H1 (cell line): ENCODE measurements at regions not wholly inside any gene's neighbourhood (a gene's known extent, or its start where the extent isn't known, plus 50 kb on each side); places are given as distances from the start of the nearest gene placed in this dataset.

ENCODE experiments used
- CTCF ChIA-PET: fragments of 300-600 bp; sonication (Branson Sonifier 250); formaldehyde crosslinking; loops from one replicate; lab custom pipeline; 2021; ENCODE audit not compliant: partially characterized antibody; lab: Charles Lee
- POLR2A ChIA-PET: fragments of 300-600 bp; sonication (Branson Sonifier 250); formaldehyde crosslinking; loops from one replicate; lab custom pipeline; 2021; ENCODE audit warnings: inconsistent platforms; ENCODE audit not compliant: partially characterized antibody; lab: Charles Lee
- DNase-seq, 2 experiments: peaks; one replicate each; pipeline versions ENCODE4 v3.0.0 to v3.0.0-alpha.2; 2010 to 2022; ENCODE audit warnings: low spot score in 2 of 2, low read depth in 1 of 2, mixed read lengths in 1 of 2
- FAIRE-seq: peaks from 2 replicates; lab custom pipeline; 2011; peaks lifted over from hg19 to GRCh38; lab: Jason Lieb, UNC
- H2AFZ ChIP-seq: 2 replicates; pipeline ENCODE4 v1.8.1; 2012; ENCODE audit warnings: low read length, inconsistent platforms
- H2AK5ac ChIP-seq: 2 replicates; pipeline ENCODE4 v1.6.1; 2013; ENCODE audit warnings: low read depth, low read length
- H2BK120ac ChIP-seq: replicated peaks from 2 replicates; pipeline ENCODE3; 2013; ENCODE audit warnings: low read depth, low read length, inconsistent platforms
- H2BK12ac ChIP-seq: 2 replicates; pipeline ENCODE4 v1.6.1; 2013; ENCODE audit warnings: low read depth, low read length
- H2BK15ac ChIP-seq: 2 replicates; pipeline ENCODE4 v1.6.1; 2013; ENCODE audit warnings: low read length
- H2BK20ac ChIP-seq: 2 replicates; pipeline ENCODE4 v1.6.1; 2013; ENCODE audit warnings: low read length
- H2BK5ac ChIP-seq: 2 replicates; pipeline ENCODE4 v1.6.1; 2013; ENCODE audit warnings: low read depth, low read length
- H3K14ac ChIP-seq: 2 replicates; pipeline ENCODE4 v1.6.1; 2013; ENCODE audit warnings: inconsistent platforms; ENCODE audit not compliant: insufficient read length
- H3K18ac ChIP-seq: 2 replicates; pipeline ENCODE4 v1.6.1; 2013; ENCODE audit warnings: low read length; ENCODE audit errors: extremely low read depth
- H3K23ac ChIP-seq: 2 replicates; pipeline ENCODE4 v1.6.1; 2013; ENCODE audit warnings: inconsistent platforms; ENCODE audit not compliant: insufficient read length
- H3K23me2 ChIP-seq: 2 replicates; pipeline ENCODE4 v1.6.1; 2013; ENCODE audit warnings: low read depth, low read length
- H3K27ac ChIP-seq: 2 replicates; pipeline ENCODE4 v1.6.1; 2011; ENCODE audit warnings: low read depth, low read length, inconsistent platforms
- H3K27me3 ChIP-seq, 4 experiments: replicated peaks in 1 of 4; 1 replicate in 1 of 4; 2 replicates in 3 of 4; pipeline versions ENCODE4 v1.6.1 to v1.8.1; 2011 to 2013; ENCODE audit warnings: low read length in 3 of 4, mild to moderate bottlenecking in 3 of 4, inconsistent platforms in 2 of 4, mixed read lengths in 2 of 4, moderate library complexity in 1 of 4; ENCODE audit not compliant: control insufficient read depth in 3 of 4, insufficient read depth in 3 of 4; ENCODE audit errors: extremely low read depth in 1 of 4
- H3K36me3 ChIP-seq, 4 experiments: 2 replicates each; pipeline versions ENCODE4 v1.6.1 to v1.8.1; 2011 to 2013; ENCODE audit warnings: mild to moderate bottlenecking in 4 of 4, low read length in 3 of 4, moderate library complexity in 2 of 4, control low read depth in 1 of 4, inconsistent platforms in 1 of 4; ENCODE audit not compliant: insufficient read depth in 4 of 4, control insufficient read depth in 2 of 4
- H3K4ac ChIP-seq: replicated peaks from 2 replicates; pipeline ENCODE3; 2013; ENCODE audit warnings: low read length, low read depth, mixed read lengths, inconsistent platforms; ENCODE audit not compliant: insufficient read length
- H3K4me1 ChIP-seq, 4 experiments: replicated peaks in 1 of 4; 1 replicate in 1 of 4; 2 replicates in 3 of 4; pipeline versions ENCODE4 v1.6.1 to v1.8.1; 2011 to 2013; ENCODE audit warnings: low read length in 3 of 4, inconsistent platforms in 2 of 4, mixed read lengths in 1 of 4; ENCODE audit not compliant: insufficient read depth in 4 of 4, control insufficient read depth in 3 of 4
- H3K4me2 ChIP-seq, 2 experiments: 2 replicates each; pipeline versions ENCODE4 v1.6.1 to v1.8.1; 2011 to 2013; ENCODE audit warnings: low read depth in 2 of 2, low read length in 2 of 2, control low read depth in 1 of 2, inconsistent platforms in 1 of 2, mild to moderate bottlenecking in 1 of 2; ENCODE audit not compliant: insufficient read depth in 1 of 2
- H3K4me3 ChIP-seq, 4 experiments: fragments of 200-600, 300-600 bp in 1 of 4; sonication (generic), shearing (Covaris generic), sonication (Bioruptor Twin) in 1 of 4; 2 replicates each; pipeline versions ENCODE4 v1.5.1 to v1.8.1; 2011 to 2016; ENCODE audit warnings: low read length in 4 of 4, low read depth in 3 of 4, control low read depth in 2 of 4, inconsistent platforms in 2 of 4, mild to moderate bottlenecking in 2 of 4, mixed read lengths in 1 of 4, moderate library complexity in 1 of 4; ENCODE audit not compliant: insufficient read depth in 2 of 4; ENCODE audit errors: extremely low read depth in 1 of 4
- H3K56ac ChIP-seq: replicated peaks from 2 replicates; pipeline ENCODE3; 2013; ENCODE audit warnings: low read depth, mild to moderate bottlenecking, mixed read lengths, low read length, inconsistent platforms; ENCODE audit not compliant: insufficient read length
- H3K79me1 ChIP-seq: 2 replicates; pipeline ENCODE4 v1.6.1; 2013; ENCODE audit warnings: low read depth, low read length, control low read depth
- H3K79me2 ChIP-seq, 2 experiments: 2 replicates each; pipeline versions ENCODE4 v1.6.1 to v1.8.1; 2012 to 2013; ENCODE audit warnings: low read length in 2 of 2, mild to moderate bottlenecking in 2 of 2, inconsistent platforms in 1 of 2; ENCODE audit not compliant: insufficient read depth in 2 of 2, control insufficient read depth in 1 of 2
- H3K9ac ChIP-seq, 4 experiments: replicated peaks in 1 of 4; 1 replicate in 1 of 4; 2 replicates in 3 of 4; pipeline versions ENCODE4 v1.6.1 to v1.8.1; 2011 to 2013; ENCODE audit warnings: low read depth in 3 of 4, low read length in 3 of 4, control low read depth in 2 of 4, mild to moderate bottlenecking in 2 of 4, moderate library complexity in 2 of 4, inconsistent platforms in 1 of 4; ENCODE audit errors: extremely low read depth in 1 of 4
- H3K9me3 ChIP-seq, 2 experiments: 2 replicates each; pipeline versions ENCODE4 v1.6.1 to v1.8.1; 2012 to 2013; ENCODE audit warnings: mild to moderate bottlenecking in 2 of 2, moderate library complexity in 2 of 2, control low read depth in 1 of 2, inconsistent platforms in 1 of 2, low read depth in 1 of 2, low read length in 1 of 2, mixed read lengths in 1 of 2; ENCODE audit not compliant: insufficient read depth in 2 of 2
- H4K20me1 ChIP-seq, 2 experiments: replicated peaks in 1 of 2; 2 replicates each; pipeline versions ENCODE3 to v1.8.1; 2011 to 2013; ENCODE audit warnings: inconsistent platforms in 2 of 2, low read length in 2 of 2, mild to moderate bottlenecking in 1 of 2; ENCODE audit not compliant: insufficient read depth in 2 of 2, control insufficient read depth in 1 of 2
- H4K5ac ChIP-seq: 2 replicates; pipeline ENCODE4 v1.6.1; 2013; ENCODE audit warnings: low read length, low read depth, mixed read lengths, inconsistent platforms; ENCODE audit not compliant: insufficient read length
- H4K8ac ChIP-seq: 2 replicates; pipeline ENCODE4 v1.8.0; 2013; ENCODE audit warnings: mild to moderate bottlenecking, moderate library complexity, low read length, inconsistent platforms; ENCODE audit not compliant: insufficient read depth; ENCODE audit errors: extremely low read depth
- H4K91ac ChIP-seq: replicated peaks from 2 replicates; pipeline ENCODE3; 2013; ENCODE audit warnings: low read length, mixed read lengths, inconsistent platforms; ENCODE audit not compliant: insufficient read length
- BCL11A ChIP-seq, 2 experiments: IDR thresholded peaks; one replicate each; pipeline ENCODE4 v1.6.1; 2011; ENCODE audit warnings: low read depth in 2 of 2, low read length in 2 of 2, mild to moderate bottlenecking in 2 of 2
- CEBPB ChIP-seq: IDR thresholded peaks from 2 replicates; pipeline ENCODE4 v1.6.1; 2012; ENCODE audit warnings: low read depth, low read length
- EGR1 ChIP-seq: IDR thresholded peaks from 2 replicates; pipeline ENCODE4 v1.6.1; 2011; ENCODE audit warnings: low read depth, low read length, borderline replicate concordance
- JUN ChIP-seq: IDR thresholded peaks from 2 replicates; pipeline ENCODE4 v1.6.1; 2011; ENCODE audit warnings: low read depth, mild to moderate bottlenecking, improper control_type of control experiment, low read length
- KDM1A ChIP-seq: fragments of 200-600, 300-600 bp; sonication (generic); IDR thresholded peaks from 2 replicates; pipeline ENCODE4 v1.7.1; 2016; ENCODE audit warnings: mild to moderate bottlenecking, low read length, borderline replicate concordance
- KDM5A ChIP-seq: fragments of 200-600 bp; IDR thresholded peaks from 2 replicates; pipeline ENCODE4 v1.7.1; 2012; ENCODE audit warnings: mild to moderate bottlenecking, low read length, inconsistent platforms, mixed read lengths
- RBBP5 ChIP-seq: IDR thresholded peaks from 2 replicates; pipeline ENCODE4 v1.7.1; 2012; ENCODE audit warnings: low read depth, mild to moderate bottlenecking, inconsistent platforms, low read length, moderate library complexity, borderline replicate concordance
- SP4 ChIP-seq: IDR thresholded peaks from 2 replicates; pipeline ENCODE4 v1.6.1; 2012; ENCODE audit warnings: low read length, inconsistent platforms
- SUZ12 ChIP-seq: fragments of 200-600 bp; sonication (generic); IDR thresholded peaks from 2 replicates; pipeline ENCODE4 v1.6.1; 2012; ENCODE audit warnings: mild to moderate bottlenecking, inconsistent platforms, low read length, moderate library complexity, mixed read lengths
- TAF1 ChIP-seq: IDR thresholded peaks from 2 replicates; pipeline ENCODE4 v1.6.1; 2011; ENCODE audit warnings: mild to moderate bottlenecking, low read depth, low read length
- TEAD4 ChIP-seq: IDR thresholded peaks from 2 replicates; pipeline ENCODE4 v1.6.1; 2012; ENCODE audit warnings: low read depth, low read length, inconsistent platforms, mixed read lengths
- WGBS, 2 experiments: shearing (Covaris generic) in 1 of 2; methylation state at CpG; one replicate each; pipeline versions ENCODE4 v1.1.6 to v1.1.7; 2013 to 2015; ENCODE audit warnings: low lambda C conversion rate in 2 of 2, mixed read lengths in 2 of 2, inconsistent platforms in 1 of 2, low coverage in 1 of 2, missing lambda C conversion rate in 1 of 2; ENCODE audit not compliant: insufficient replicate concordance in 2 of 2, insufficient coverage in 1 of 2, insufficient read length in 1 of 2; ENCODE audit errors: extremely low coverage in 1 of 2, missing lambda C conversion rate in 1 of 2; 5-methylcytosine and 5-hydroxymethylcytosine counted together

- no peak overlapping the region for H3K4me2 ChIP-seq
- H4K91ac ChIP-seq = no peak overlapping the region
- no peak overlapping the region for H4K5ac ChIP-seq
- H2BK15ac ChIP-seq = no peak overlapping the region
- H3K4me1 ChIP-seq = no peaks in the 10 kb centered on the region; a peak in 1 of 7 replicates
- no peak overlapping the region for H3K14ac ChIP-seq
- no peaks in the 10 kb centered on the region; the same call in 1 of the 2 replicates for H3K23me2 ChIP-seq
- no peaks in the 10 kb centered on the region for H3K79me1 ChIP-seq
- no peak overlapping the region for H4K8ac ChIP-seq
- ChIA-PET CTCF (interaction anchor here (0.5 to 1.5 kb wide), 5 partner anchors 9 to 373 kb away, joined by 3 to 4 read pairs (median 3); no protein-coding TSS in a partner anchor), POLR2A (no interaction called here)
- no peak overlapping the region for H3K56ac ChIP-seq
- no peak overlapping the region for H3K9ac ChIP-seq
- WGBS, 2 experiments = 67% methylated on average over 1 of the region's 1 CpG; no CpG with 5 or more reads in 1 of the 2 experiments
- no peak overlapping the region for H3K18ac ChIP-seq
- no peaks in the 10 kb centered on the region for H3K79me2 ChIP-seq
- H2BK12ac ChIP-seq = no peak overlapping the region
- no peak overlapping the region for H2BK5ac ChIP-seq
- no peak overlapping the region for H3K27ac ChIP-seq
- no peak overlapping the region for H2BK20ac ChIP-seq
- TF ChIP-seq KDM1A (no peak), SP4 (no peak), BCL11A (IDR thresholded peaks at IDR 0.05; ENCODE audit: low read depth in 2 of 2, low read length in 2 of 2) (no peak), KDM5A (no peak), EGR1 (no peak), RBBP5 (no peak), TAF1 (no peak), TEAD4 (no peak), JUN (no peak), SUZ12 (no peak), CEBPB (no peak)
- H3K23ac ChIP-seq = no peak overlapping the region
- DNase-seq (no peak), FAIRE-seq (no peak)
- H2BK120ac ChIP-seq = no peak overlapping the region
- H4K20me1 ChIP-seq = no peaks in the 10 kb centered on the region
- H3K4me3 ChIP-seq = no peak overlapping the region
- no peaks in the 10 kb centered on the region; a peak in 1 of 4 replicates for H3K9me3 ChIP-seq
- H3K4ac ChIP-seq = no peak overlapping the region
- no peak overlapping the region for H2AFZ ChIP-seq
- H3K36me3 ChIP-seq = no peaks in the 10 kb centered on the region
- no peaks in the 10 kb centered on the region for H3K27me3 ChIP-seq
- no peak overlapping the region for H2AK5ac ChIP-seq
Measured at GRCh38 chr11:43242401-43242800, 69.4 kb upstream of the API5 start.
